NCI-H524 (cell line): ENCODE measurements at regions not wholly inside any gene's neighbourhood (a gene's known extent, or its start where the extent isn't known, plus 50 kb on each side); places are given as distances from the start of the nearest gene placed in this dataset.
A peak's percentile ranks its signal among the peaks of the same experiment; 100 is the strongest.
"Not testable (repeated sequence)": the region's sequence is repeated elsewhere in the genome, so short reads cannot be mapped to it uniquely, and the experiment has no call there.

Experiments
- DNase-seq, 2 experiments: peaks; one replicate each; lab custom pipeline; 2025; lab: John Stamatoyannopoulos, UW

DNA sequence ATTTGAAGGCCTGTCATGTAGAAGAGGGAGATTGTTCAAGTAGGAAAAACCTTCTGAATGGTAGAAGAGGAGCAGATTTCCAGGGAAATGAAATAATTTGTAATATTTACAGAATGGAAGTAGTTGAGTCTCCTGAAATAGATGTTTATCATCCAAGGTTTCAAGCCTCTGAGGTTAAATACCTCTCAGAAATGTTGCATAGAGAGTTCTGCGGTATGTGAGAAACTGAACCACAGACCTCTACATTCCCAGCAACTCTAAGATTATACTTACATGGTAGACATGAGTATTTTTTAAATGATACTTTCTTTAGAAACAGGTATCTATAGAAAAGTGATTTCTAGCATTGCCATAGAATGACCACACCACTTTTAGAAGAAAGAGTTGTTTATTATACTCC, 379.8 kb upstream of the FANCL start:
- no peak for DNase-seq

DNA sequence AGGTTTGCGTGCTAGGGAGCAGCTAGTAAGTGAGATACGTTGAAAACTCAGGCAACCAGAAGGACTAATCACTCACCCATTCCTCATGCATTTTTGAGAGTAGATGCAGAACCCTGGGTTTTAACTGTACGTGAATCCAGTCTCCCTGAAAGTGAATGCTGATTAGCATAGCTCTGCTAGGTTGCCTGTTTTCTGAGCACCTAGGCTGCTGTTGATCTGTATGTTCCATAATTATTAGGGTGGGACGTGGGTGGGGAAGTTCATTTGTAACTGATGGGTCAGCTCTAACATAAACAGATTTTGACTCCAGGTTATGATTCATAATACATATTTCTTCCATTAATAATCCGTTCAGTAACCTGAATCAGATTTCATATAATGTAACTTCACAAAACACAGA, 379.0 kb upstream of the FANCL start:
- DNase-seq: no peak

DNA sequence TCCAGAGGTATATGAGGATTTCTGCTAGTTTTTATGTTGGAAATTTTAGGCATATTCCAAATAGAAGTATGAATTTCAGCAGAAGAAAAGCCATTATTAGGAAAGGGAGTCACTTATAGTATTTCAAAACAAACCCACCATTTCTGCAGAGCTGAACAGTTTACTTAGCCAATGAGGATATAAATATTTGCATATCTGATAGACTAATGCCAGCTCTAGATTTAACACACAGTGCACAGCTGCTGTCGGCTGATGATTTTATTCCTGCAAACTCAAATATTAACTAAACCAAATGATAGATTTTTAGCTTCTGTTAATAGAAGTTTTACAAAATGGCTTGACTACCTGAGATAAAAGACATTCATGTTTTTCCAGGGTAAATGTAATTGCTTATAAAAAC, 375.8 kb upstream of the FANCL start:
- no peak for DNase-seq

DNA sequence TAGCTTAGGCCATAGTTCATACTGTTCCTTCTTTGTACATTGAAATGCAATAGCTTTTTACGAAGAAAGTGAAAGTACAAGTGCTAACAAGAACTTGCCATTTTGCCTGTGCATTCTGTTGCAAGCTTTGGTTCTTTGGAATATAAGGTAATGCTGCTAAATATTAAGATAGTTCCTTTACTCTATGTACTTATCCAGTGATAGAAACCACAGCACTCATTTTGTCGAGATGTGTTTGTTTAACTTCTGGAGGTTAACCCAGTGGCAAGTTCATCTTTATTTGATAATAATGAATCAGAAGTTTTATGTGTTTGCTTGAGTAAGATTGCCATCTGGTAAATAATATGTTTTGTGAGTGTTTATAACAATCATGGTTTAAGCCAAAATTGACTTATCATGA, 373.1 kb upstream of the FANCL start:
- DNase-seq: no peak

DNA sequence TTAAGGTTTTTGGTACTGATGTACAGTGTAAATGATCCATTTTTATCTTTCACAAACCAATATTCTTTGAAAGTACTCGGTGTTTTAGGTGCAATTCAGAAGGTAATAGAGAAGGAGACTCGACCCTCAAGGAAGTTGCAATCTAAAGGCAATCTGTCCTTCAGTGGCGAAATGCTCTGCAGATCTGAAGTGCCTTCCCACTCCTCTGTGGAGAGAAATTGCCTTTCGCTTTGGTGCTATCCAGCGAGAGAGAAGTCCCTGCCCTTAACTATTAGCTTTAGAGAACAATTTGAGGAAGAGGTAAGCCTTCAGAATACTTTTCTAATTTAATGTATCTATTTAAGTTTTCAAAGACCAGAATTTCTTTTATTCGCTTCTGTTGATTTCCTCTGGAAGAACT, 371.8 kb upstream of the FANCL start:
- DNase-seq: no peak

DNA sequence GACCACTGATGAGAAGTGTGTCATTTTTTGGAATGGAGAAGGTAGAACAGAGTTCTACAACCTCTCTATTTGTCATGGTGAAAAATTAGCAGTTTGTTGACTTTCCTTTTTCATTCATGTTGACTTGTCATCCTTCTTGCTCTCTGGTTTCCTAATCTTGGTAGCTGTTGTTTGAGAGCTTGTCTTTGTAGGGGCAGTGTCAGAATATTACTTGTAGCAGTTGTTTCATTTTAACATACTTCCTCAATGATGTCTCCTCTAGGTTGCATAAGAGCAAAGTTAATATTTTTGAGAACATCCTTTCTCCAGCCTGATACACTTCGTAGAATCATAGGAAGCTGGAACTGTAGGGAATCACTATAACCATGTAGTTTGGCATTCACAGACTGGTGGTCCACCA, 368.2 kb upstream of the FANCL start:
- DNase-seq: no peak

DNA sequence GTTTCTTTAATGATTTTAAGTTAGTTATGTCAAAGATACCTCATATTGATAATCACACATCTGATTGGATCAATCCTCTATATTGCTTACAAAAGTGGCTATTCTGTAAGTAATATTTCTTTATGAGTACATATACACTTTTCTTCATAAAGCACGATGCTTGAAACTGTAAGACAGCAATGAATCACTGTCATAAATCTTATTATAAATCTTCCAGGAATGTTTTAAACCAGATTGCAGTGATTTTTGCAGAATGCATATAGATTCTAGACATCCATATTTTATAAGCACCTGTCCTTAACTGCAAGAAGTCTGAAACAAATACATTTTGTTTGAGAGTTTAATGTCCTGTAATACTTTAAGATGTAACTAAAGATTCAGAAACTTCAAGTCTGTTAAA, 367.0 kb upstream of the FANCL start:
- no peak for DNase-seq

DNA sequence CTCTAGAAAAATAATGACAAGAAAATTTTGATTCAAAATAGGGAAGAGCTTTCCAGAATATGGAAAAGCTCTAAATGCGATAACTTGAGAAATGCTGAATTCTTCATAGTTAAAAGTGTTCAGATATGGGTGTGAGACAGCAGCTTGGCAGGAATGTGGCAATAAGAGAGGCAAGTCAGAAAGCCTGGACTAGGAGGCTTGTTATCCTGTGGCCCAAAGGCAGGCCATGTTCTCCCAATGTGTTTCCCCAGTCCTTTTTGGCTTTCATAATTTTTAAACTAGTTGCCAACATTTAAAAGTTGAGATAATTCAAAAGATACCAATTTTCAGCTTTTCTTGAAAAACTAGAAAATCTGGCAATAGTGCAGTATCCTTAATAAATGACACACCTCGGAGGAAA, 366.3 kb upstream of the FANCL start:
- DNase-seq: no peak

DNA sequence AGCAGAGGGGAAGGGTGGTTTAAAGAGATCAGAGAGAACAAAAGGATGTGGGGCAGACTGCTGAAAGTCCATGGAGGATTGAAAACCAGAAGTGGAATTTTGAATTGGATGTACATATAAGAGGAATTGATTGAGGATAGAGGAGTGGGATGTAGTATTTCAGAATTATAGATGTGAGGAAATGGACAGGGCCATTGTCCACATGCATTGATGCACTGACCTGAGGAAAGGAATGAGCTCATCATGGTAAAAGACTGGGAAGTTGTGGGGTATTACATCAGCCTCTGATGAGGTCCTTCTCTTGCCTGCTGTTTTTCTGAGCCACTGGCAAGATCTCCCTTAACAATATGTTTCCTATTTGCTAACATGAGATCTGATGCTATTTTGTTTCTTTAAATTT, 365.7 kb upstream of the FANCL start:
- no peak for DNase-seq

DNA sequence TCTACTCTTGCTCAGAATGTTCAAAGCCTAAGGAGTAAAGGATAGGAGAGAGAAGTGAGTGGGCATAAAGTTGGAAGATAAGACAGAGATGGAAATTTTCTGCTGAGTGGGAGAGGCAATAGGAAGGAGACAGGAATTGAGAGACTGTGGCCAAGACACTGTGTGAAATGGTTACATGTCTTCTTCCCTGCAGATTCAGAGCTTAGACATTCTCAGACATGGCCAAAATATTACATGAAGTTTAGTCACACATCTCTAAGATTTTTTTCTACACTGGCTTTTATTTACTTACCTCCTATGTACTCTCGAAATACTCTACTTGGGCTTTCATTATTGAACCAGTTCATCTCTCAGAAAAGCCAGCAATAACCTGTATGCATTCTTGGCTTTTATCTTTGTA, 363.0 kb upstream of the FANCL start:
- no peak for DNase-seq

DNA sequence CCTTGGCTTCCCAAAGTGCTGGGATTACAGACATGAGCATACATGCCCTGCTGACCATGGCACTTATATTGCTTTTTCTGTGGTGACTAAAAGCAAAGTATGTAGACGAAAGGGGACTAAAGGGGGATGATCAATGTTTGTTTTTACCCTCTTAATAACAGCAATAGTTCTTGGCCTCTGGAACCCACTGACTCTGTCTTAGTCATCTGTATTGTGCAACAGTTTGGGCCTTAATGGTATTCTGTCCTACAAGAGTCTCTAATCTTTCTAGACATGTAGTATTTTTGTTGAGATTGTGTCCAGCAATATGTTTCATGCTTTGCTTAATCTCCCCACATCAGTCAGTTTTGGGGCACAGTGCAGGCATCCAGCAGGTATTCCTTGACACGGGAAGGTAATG, 359.9 kb upstream of the FANCL start:
- no peak for DNase-seq

DNA sequence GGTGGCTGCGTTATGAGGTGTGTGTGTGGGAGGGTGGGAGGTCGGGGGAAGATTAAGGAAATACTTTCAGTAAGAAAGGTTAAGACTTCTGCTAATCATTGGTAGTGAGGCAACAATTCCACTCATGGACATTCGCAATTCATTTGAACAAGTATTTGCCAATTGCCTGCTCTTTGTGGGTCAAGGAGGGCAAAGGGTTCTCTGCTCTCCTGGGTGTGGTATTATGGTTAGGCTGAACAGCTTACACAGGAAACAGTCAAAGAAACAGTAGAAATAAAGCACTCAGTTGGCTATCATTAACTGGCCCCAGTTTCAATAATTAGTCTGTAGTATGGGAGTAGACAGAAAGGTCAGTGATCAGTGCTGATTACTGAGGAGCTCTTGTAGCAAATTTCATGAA, 357.0 kb upstream of the FANCL start:
- no peak for DNase-seq

DNA sequence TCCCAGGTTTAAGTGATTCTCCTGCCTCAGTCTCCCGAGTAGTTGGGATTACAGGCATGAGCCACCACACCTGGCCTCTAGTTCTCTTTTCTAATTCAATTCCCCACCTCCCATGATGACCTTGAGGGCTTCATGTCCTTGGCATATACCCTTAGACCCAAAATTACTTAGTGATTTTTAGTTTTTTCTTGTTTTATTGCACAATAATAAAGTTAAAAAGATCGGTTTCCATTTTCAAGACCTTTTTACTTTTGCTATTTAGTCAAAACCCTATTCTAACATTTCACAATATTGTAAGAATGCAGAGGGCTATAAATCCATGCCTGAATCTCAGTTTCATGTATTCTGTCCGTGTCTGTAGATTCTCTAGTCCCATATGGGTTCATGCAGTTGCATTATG, 354.6 kb upstream of the FANCL start:
- no peak for DNase-seq

DNA sequence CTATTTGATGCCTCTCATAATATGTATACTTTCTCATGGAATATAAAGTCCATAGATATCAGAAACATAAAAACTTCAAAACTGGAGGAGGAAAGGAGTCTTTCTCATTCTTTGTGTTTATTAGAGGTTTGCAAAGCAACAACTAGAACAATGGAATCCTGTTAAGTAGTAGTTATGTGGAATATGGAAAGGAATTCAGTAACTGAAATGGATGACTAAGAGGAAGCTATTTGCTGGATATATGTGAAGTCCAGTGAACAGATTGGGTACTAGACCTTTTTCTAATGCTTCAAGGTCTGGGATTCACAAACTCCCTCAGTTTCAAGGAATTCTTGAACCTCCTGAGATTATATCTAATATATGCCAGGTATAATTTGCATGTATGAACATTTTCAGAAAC, 353.6 kb upstream of the FANCL start:
- DNase-seq: no peak

DNA sequence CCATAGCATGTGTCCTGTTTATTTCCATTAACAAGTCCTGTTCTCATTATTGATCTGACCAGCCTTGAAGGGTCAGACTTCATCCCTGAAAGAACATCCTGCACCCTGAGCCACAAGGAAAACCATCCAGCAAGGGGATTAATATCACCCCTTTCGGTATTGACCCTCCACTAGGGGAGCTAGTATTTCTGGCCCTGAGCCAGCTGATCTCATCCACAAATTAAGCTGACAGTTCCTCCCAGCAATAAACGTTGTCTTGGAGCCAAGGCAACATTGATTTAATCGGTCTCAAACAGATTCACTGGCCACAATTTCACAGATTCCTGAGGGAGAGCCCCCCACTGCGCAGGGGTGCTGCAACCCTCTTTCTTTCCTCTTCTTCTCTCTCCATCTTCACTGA, 353.1 kb upstream of the FANCL start:
- DNase-seq: peak; percentile 58

DNA sequence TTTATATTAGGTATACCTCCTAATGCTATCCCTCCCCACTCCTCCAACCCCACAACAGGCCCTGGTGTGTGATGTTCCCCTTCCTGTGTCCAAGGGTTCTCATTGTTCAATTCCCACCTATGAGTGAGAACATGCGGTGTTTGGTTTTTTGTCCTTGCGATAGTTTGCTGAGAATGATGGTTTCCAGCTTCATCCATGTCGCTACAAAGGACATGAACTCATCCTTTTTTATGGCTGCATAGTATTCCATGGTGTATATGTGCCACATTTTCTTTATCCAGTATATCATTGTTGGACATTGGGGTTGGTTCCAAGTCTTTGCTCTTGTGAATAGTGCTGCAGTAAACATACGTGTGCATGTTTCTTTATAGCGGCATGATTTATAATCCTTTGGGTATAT, 345.1 kb upstream of the FANCL start:
- DNase-seq: not testable (repeated sequence)

DNA sequence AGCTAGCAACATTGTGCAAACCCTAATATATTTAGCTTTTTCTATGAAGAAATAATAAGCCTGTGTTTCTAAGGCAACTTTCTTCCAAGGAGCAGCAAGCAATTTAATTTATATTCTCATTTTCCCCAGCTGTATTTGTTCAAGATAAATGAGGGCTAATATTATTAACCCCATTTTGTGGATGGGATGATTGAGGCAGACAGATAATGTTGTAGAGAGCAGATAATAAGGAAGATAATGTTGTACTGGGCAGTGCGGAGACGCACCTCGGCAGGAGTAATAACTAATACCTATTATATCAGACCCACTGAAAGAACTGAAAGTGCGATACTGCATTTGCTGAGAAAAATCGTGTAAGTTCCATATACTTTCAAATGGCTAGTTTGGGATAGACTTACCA, 344.1 kb upstream of the FANCL start:
- no peak for DNase-seq

DNA sequence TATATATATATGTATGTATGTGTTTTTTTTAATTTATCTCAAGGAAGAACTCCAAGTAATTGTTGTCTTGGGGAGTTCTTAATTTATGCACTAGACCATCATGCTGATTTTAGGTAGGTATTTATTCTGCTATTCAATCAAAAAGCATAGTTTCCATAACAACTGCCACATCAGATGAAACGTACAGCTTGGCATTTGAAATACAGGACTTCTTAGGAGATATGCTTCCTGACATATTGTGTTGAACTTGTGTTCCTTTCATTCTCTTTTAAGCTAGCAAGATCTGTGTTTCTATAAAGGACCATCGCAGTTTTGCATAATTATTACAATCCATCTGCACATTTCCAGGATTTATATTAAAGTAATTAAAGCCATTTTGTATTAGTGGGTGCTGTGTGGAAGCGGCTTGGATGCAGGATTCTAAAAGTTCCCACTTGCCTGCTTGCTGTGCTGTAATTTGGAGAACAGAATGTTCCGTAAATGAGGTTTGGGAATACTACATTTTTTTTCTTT, 343.5 kb upstream of the FANCL start:
- DNase-seq: no peak

DNA sequence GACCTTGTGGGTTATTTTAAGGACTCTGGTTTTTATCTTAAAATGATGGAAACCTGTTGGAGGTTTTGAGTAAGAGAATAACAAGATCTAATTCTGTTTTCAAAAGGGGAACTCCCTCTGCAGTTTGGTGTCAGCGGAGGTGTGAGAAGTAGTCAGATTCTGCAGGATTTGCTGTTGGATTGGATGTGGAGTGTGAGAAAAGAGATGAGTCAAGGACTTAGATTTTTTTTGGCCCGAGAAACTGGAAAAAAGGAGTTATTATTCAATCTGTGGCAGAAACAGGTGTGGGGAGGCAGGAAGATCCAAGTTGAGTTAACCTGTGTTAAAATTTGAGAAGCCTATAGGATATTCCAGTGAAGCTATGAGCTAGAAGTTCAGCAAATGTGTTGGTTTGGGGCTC, 337.2 kb upstream of the FANCL start:
- no peak for DNase-seq

DNA sequence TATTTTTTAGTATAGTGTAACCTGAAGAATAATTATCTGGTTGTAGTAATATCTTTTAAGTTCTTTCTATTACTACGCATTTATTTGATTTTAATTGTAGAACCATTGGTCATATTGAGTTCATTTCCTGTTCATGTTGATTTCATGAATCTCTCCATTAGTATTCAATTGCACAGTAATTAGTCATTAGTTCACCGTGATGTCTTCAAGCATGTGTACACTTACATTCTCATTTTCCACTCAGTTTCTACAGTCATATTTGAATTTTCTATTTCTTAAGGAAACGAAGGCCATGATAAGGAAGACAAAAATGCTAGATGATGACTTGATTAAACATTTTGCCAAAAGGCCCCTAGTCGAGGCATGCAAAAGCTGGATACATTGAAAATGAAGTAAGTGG, 333.7 kb upstream of the FANCL start:
- DNase-seq: no peak

DNA sequence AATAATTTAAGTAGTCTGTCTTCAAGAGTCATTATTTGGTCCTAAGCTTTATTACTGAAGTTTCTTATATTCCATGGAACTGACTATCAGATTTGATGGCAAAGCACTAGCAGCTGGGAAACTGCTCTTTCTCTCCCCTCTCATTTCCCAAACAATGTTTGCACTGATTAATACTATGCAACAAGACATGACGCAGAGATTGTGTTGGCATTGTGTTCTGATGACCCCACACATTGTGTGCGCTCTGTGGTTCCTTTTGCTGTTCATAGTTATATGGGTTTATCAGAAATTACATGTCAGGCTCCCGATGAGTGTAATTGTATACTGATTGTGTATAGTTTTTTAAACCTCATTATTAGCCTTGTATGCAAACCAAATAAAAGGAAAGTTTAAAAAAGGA, 331.6 kb upstream of the FANCL start:
- no peak for DNase-seq

DNA sequence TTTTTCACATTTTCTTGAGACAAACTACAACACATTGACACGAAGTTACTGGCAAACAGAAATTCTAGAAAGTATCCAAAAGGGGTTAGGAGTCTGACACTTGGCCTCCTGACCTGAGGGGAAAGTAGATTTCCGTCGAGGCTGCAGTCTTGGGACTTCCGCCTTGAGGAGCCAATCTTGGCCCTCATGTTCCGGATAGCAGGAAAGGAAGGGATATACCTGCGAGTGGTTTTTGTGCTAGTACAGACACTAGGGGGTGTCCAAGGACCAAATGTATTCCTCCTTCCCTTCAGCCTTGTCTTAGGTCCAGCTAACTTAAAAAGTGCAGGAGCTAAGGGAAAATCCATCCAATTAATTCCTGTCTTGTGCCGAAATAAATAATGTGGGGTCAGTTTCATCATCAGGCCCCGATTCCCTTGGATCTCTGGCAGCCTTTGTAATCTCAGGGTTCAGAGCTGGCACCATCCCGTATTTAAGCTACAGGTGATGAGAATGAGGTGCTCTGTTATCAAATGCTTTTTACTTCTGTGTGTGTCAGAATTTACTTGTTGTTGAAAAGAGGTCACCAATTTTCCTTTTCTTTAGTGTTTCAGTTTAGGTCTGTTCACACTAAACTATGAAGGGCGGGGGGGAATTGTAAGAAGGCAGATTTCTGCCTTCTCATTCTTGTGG, 330.2 kb upstream of the FANCL start:
- peak; percentile 88 to 90 for DNase-seq

DNA sequence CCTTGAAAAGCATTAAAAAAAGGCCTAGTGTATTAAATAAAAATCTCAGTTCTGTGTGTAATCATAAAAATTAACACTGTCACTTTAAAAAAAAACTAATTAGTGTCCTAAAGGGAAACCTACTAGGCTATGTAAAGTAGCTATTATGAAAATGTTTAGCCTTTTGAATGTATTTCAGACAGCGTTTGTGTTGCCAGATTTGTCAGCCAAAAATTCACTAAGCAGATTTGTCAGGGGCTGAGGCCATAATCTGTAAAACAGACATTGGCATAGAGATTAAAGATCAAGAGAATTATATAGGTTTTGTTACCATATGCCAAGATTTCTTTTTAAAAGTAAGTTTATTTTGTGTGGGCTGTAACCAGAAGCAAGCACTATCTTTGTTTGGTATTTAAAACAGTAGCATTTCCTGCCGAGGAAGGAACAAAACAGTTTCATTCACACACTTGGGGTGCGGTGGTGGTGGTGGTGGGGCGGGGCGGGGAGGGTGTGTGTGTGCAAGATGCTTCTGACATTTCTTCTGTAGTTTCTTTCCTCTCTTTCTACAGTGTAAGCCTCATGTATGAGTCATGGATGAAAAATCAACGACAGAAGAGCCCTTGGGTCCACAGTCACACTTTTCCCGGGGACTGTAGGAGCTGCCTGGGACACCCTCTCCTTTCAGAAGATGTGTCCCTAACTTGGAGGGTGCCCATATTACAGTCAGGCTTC, 328.5 kb upstream of the FANCL start:
- peak; percentile 78 to 95 for DNase-seq

DNA sequence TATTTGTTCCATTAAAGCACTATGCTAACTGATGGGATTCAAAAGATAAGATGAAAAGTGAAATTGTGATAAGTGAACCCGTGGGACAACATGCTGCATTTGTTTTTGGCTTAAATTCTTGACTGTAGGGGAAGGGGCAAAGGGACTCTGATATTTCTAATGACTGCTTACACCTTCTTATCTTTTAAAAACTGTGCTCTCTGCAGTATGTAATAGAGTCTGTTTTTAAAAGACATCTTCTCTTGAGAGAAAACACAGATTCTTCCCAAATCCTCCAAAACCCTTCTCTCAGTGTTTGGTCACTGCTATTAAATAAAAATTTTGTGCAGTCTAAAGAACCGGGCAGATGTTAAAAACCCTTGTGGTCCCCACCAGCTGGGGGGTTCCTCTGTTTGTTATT, 327.8 kb upstream of the FANCL start:
- peak in 1 of 2 experiments; percentile 69 for DNase-seq
